Caco-2 (cell line): ENCODE measurements at regions not wholly inside any gene's neighbourhood (a gene's known extent, or its start where the extent isn't known, plus 50 kb on each side); places are given as distances from the start of the nearest gene placed in this dataset.

Source experiments
- BruUV-seq: library from RNA; stranded (reverse); fragments of 400-500 nt; replicated peaks from 2 replicates; lab custom pipeline; 2021; lab: Mats Ljungman, UMichigan
- CTCF ChIA-PET: fragments of 300-600 bp; sonication (Branson Sonifier 250); formaldehyde crosslinking; loops from one replicate; lab custom pipeline; 2022; ENCODE audit warnings: antibody characterized with exemption; lab: Charles Lee
- POLR2A ChIA-PET: fragments of 300-600 bp; sonication (Branson Sonifier 250); formaldehyde crosslinking; loops from one replicate; lab custom pipeline; 2022; ENCODE audit warnings: antibody characterized with exemption; lab: Charles Lee
- DNase-seq, 2 experiments: peaks; one replicate each; pipeline versions ENCODE4 v3.0.0 to v3.0.0-alpha.2; 2020 to 2022
- H3K27me3 ChIP-seq: replicated peaks from 2 replicates; pipeline ENCODE4 v1.6.0; 2011; ENCODE audit warnings: low read length; ENCODE audit not compliant: control insufficient read depth, insufficient read depth
- H3K36me3 ChIP-seq: 2 replicates; pipeline ENCODE4 v1.5.1; 2011; ENCODE audit warnings: low read length; ENCODE audit not compliant: control insufficient read depth, insufficient read depth
- H3K4me1 ChIP-seq: fragments of 250-450 bp; sonication (Bioruptor Pico); 2 replicates; pipeline ENCODE4 v1.5.1; 2020; ENCODE audit warnings: mild to moderate bottlenecking
- H3K4me3 ChIP-seq: 2 replicates; pipeline ENCODE4 v1.5.1; 2011; ENCODE audit warnings: low read depth, mild to moderate bottlenecking, control low read depth, low read length
- H3K9me3 ChIP-seq: fragments of 250-450 bp; sonication (Bioruptor Pico); 2 replicates; pipeline ENCODE4 v1.5.1; 2020; ENCODE audit warnings: mild to moderate bottlenecking, moderate library complexity
- H3K27ac Mint-ChIP-seq: one replicate; pipeline ENCODE4 v1.8.0; 2022; ENCODE audit warnings: mixed read lengths; ENCODE audit not compliant: unreplicated experiment
- H3K27me3 Mint-ChIP-seq: one replicate; pipeline ENCODE4 v1.8.0; 2022; ENCODE audit warnings: mixed read lengths; ENCODE audit not compliant: insufficient read depth, unreplicated experiment
- H3K36me3 Mint-ChIP-seq: one replicate; pipeline ENCODE4 v1.8.0; 2022; ENCODE audit warnings: mild to moderate bottlenecking, mixed read lengths; ENCODE audit not compliant: insufficient read depth, unreplicated experiment
- H3K4me1 Mint-ChIP-seq: one replicate; pipeline ENCODE4 v1.8.0; 2022; ENCODE audit warnings: low read depth, mixed read lengths; ENCODE audit not compliant: unreplicated experiment
- H3K4me3 Mint-ChIP-seq: one replicate; pipeline ENCODE4 v1.8.0; 2022; ENCODE audit warnings: mild to moderate bottlenecking, moderate library complexity, mixed read lengths; ENCODE audit not compliant: unreplicated experiment
- H3K9me3 Mint-ChIP-seq: one replicate; pipeline ENCODE4 v1.8.0; 2022; ENCODE audit warnings: mixed read lengths; ENCODE audit not compliant: unreplicated experiment
- intact Hi-C: fragments of 100-400 bp; cut with micrococcal nuclease; formaldehyde crosslinking; loops from one replicate; pipeline ENCODE4 v1.10.0; 2022; ENCODE audit not compliant: unreplicated experiment
- TF ChIP-seq, protein P1 (sequence below), 2 experiments: fragments of 200-600 bp in 1 of 2; IDR thresholded peaks; 1 replicate in 1 of 2; 2 replicates in 1 of 2; pipeline versions ENCODE4 v1.5.1 to v1.8.0; 2011 to 2022; ENCODE audit warnings: antibody characterized with exemption in 1 of 2, control low read depth in 1 of 2, inconsistent platforms in 1 of 2, low read depth in 1 of 2, low read length in 1 of 2, mild to moderate bottlenecking in 1 of 2, moderate library complexity in 1 of 2; ENCODE audit not compliant: insufficient read depth in 1 of 2, severe bottlenecking in 1 of 2, unreplicated experiment in 1 of 2

- Histone ChIP-seq H3K27me3 (no peaks in the 10 kb centered on the region), H3K4me1 (peaks cover 20% of the 10 kb centered on the region), H3K9me3 (no peaks in the 10 kb centered on the region), H3K36me3 (no peaks in the 10 kb centered on the region), H3K4me3 (no peak overlapping the region)
- ChIA-PET POLR2A (interaction anchor here (0.6 kb wide), 1 partner anchor 36 kb away, joined by 4 read pairs; no protein-coding TSS in a partner anchor), CTCF (no interaction called here)
- no peak for DNase-seq
- TF ChIP-seq, protein P1, sequence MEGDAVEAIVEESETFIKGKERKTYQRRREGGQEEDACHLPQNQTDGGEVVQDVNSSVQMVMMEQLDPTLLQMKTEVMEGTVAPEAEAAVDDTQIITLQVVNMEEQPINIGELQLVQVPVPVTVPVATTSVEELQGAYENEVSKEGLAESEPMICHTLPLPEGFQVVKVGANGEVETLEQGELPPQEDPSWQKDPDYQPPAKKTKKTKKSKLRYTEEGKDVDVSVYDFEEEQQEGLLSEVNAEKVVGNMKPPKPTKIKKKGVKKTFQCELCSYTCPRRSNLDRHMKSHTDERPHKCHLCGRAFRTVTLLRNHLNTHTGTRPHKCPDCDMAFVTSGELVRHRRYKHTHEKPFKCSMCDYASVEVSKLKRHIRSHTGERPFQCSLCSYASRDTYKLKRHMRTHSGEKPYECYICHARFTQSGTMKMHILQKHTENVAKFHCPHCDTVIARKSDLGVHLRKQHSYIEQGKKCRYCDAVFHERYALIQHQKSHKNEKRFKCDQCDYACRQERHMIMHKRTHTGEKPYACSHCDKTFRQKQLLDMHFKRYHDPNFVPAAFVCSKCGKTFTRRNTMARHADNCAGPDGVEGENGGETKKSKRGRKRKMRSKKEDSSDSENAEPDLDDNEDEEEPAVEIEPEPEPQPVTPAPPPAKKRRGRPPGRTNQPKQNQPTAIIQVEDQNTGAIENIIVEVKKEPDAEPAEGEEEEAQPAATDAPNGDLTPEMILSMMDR (IDR thresholded peaks at IDR 0.05; ENCODE audit: insufficient read depth in 1 of 2, low read depth in 1 of 2, low read length in 1 of 2, severe bottlenecking in 1 of 2, unreplicated experiment in 1 of 2), result no peak
- no peaks in the 10 kb centered on the region for H3K36me3 Mint-ChIP-seq
- H3K4me1 Mint-ChIP-seq, result peaks cover 10% of the 10 kb centered on the region
- no TSS peak for BruUV-seq
- no peaks in the 10 kb centered on the region for H3K27me3 Mint-ChIP-seq
- H3K4me3 Mint-ChIP-seq, result no peak overlapping the region
- H3K27ac Mint-ChIP-seq, result no peak overlapping the region
- no peaks in the 10 kb centered on the region for H3K9me3 Mint-ChIP-seq
- intact Hi-C loops, result no loop called here
Observed at GRCh38 chr11:69573761-69574607, 67.0 kb upstream of the CCND1 start.

- CTCF ChIA-PET, result interaction anchor here (1.5 kb wide), 1 partner anchor 68 kb away, joined by 3 read pairs; no protein-coding TSS in a partner anchor
Observed at GRCh38 chr11:69574608-69575255, 66.2 kb upstream of the CCND1 start.

More at GRCh38 chr11:69574608-69575255, 66.2 kb upstream of the CCND1 start:
- Histone ChIP-seq H3K36me3 (no peaks in the 10 kb centered on the region), H3K9me3 (no peaks in the 10 kb centered on the region), H3K4me3 (no peak overlapping the region), H3K4me1 (peaks cover 20% of the 10 kb centered on the region), H3K27me3 (no peaks in the 10 kb centered on the region)
- BruUV-seq, result no TSS peak
- H3K4me1 Mint-ChIP-seq, result peaks cover 10% of the 10 kb centered on the region
- H3K4me3 Mint-ChIP-seq, result no peak overlapping the region
- H3K27ac Mint-ChIP-seq, result peak overlapping the region; percentile 12
- H3K27me3 Mint-ChIP-seq, result no peaks in the 10 kb centered on the region
- no peaks in the 10 kb centered on the region for H3K9me3 Mint-ChIP-seq
- POLR2A ChIA-PET, result no interaction called here
- TF ChIP-seq, protein P1 (IDR thresholded peaks at IDR 0.05; ENCODE audit: insufficient read depth in 1 of 2, low read depth in 1 of 2, low read length in 1 of 2, severe bottlenecking in 1 of 2, unreplicated experiment in 1 of 2), result no peak
- DNase-seq, result no peak
- no peaks in the 10 kb centered on the region for H3K36me3 Mint-ChIP-seq
- intact Hi-C loops, result no loop called here
